WI38 (cell line): ENCODE measurements at regions not wholly inside any gene's neighbourhood (a gene's known extent, or its start where the extent isn't known, plus 50 kb on each side); places are given as distances from the start of the nearest gene placed in this dataset.

ENCODE experiments used
- H3K4me3 ChIP-seq: 2 replicates; pipeline ENCODE4 v1.5.1; 2011; ENCODE audit warnings: low read depth, mild to moderate bottlenecking, control low read depth, low read length
- TF ChIP-seq, protein P1 (sequence below): IDR thresholded peaks from 2 replicates; pipeline ENCODE4 v1.5.1; 2012; ENCODE audit warnings: low read depth, mild to moderate bottlenecking, control low read depth, low read length

DNA sequence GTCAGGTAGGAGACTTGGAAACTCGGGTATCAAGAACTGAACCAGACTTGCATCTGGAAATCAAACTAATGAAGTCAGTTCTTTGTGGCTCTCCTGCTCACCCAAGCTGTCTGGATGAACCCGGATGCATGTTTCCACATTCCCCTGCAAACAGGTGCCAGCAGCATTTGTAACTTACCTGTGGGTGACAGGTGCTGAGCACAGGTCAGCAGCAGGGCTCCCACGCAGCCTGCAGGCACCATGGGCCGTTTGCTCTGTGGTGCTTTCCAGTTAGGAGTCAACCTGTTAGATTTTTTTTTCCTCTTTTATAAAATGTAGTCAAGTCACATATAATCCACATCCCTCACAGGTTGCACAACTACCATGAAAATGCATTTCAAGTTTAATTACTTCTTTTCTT lies 385.6 kb upstream of the ADGRL3 start:
- no peak overlapping the region for H3K4me3 ChIP-seq
- TF ChIP-seq, protein P1, sequence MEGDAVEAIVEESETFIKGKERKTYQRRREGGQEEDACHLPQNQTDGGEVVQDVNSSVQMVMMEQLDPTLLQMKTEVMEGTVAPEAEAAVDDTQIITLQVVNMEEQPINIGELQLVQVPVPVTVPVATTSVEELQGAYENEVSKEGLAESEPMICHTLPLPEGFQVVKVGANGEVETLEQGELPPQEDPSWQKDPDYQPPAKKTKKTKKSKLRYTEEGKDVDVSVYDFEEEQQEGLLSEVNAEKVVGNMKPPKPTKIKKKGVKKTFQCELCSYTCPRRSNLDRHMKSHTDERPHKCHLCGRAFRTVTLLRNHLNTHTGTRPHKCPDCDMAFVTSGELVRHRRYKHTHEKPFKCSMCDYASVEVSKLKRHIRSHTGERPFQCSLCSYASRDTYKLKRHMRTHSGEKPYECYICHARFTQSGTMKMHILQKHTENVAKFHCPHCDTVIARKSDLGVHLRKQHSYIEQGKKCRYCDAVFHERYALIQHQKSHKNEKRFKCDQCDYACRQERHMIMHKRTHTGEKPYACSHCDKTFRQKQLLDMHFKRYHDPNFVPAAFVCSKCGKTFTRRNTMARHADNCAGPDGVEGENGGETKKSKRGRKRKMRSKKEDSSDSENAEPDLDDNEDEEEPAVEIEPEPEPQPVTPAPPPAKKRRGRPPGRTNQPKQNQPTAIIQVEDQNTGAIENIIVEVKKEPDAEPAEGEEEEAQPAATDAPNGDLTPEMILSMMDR, result no peak

DNA sequence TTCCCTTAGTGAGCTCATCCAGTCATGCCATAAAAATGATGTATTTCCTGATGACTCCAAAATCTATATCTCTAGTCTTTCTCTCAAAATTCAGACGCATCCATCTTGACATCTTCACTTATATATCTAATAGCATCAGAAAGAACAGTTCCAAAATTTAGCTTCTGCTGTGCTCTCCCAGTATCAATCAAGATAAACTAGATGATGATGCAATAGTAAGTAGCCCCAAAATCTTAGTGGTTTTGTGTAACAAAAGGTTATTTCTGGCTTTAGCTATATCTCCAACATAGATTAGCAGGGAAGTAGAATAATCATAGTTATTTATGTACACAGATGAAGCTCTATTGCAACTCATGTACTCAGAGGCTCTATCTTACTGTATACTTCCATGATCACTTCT lies 382.5 kb upstream of the ADGRL3 start:
- H3K4me3 ChIP-seq, result no peak overlapping the region

DNA sequence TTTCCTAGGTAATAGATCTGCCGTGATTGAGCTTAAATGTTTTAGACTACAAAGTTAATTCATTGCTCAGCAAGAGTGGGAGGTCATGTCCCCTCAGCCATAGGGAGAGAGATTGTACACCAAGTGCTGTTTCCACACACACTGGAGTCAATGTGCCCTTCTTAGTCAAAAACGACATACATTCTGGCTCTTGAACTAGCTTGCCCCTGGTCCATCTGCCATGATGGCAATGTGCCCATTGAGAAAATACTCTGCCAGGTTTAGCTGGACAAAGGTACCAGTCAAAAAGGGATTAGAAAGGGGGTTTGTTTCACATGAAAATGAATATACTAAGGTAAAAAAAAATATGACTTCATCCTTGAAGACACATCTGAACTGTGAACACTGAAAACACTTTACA lies 377.1 kb upstream of the ADGRL3 start:
- TF ChIP-seq, protein P1, result no peak
- H3K4me3 ChIP-seq, result no peak overlapping the region

More for the DNA sequence above, 382.5 kb upstream of the ADGRL3 start:
- TF ChIP-seq, protein P1, result no peak

DNA sequence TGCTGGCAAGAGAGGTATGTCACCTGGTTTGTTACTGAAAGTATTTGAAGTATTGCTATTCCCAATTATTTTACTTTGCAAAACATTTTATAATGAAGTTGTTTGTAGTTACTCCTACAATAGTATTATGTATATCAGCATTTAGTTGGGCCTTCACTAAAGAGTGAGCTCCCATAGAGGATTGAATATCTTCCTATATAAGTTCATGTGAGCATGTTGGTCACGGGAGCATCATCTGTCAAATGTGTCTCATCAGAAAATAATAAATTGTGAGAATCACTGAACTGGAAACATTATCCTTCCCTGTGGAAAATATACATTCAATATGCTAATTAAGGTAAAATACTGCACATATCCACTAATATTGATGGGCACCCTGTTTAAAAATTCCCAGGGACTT lies 360.1 kb upstream of the ADGRL3 start:
- TF ChIP-seq, protein P1, result no peak
- no peak overlapping the region for H3K4me3 ChIP-seq

DNA sequence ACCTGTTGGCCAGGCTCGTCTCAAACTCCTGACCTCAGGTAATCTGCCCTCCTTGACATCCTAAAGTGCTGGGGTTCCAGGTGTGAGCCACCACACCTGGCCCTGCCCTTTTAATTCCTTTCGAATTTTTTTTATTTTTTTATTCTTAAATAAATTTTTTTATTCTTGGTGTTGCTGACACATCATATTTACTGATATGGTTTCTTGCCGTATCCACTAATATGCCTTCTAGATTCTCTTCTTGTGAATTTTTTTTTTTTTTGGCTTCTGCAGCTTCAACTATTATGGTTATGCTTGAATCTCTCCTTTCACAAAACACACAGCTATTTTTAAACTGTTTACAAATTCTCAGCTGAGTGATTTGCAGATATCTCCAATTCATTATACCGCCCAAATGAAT lies 353.4 kb upstream of the ADGRL3 start:
- TF ChIP-seq, protein P1, result no peak
- no peak overlapping the region for H3K4me3 ChIP-seq

DNA sequence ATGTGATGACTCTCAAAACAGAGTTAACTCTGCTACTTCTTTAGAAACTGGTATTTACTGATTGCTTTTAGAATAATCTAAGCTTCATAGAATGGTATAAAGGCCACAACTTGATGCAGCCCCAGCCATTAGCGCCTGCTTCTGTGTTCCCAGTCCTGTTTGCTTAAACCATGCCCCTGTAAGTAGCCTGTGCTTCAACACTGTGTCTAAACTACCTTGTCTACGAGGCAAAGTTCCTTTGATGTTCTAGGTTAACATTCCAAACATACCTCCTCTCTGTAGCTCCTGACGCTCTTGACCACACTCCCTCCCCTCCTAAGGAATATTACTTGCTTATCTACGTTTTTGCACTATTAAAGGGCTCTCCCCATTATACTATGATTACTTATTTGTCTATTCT lies 352.5 kb upstream of the ADGRL3 start:
- H3K4me3 ChIP-seq, result no peak overlapping the region
- TF ChIP-seq, protein P1, result no peak

DNA sequence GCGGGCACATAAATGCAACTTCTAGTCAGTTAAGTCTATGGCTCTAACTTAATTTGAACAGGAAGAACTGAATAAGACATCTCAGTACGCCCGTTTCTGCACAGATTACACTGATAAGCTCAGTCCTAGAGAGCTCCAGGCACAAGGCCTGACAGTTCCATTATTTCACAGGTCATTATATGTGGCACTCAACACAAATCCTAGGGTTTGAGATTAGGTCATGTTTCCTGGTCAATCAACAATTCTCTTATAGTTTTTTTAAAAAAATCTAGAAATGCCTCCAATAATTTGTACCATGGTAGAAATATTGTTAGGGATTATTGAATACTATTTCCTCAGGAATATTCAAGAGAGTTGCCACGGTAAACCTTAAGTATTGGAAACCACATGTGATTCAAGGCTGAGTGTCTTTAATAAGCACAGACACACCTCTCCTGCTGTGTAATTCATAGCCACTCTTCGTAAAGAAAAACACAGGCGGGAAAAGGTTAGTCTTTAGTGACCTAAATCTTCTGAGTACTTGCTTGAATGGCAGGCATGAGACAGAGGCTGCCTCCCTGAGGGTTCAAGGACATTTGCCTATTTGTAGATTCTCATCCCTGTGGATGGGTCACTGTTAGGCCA lies 342.9 kb upstream of the ADGRL3 start:
- no peak overlapping the region for H3K4me3 ChIP-seq
- TF ChIP-seq, protein P1, result no peak
